ENCODE measurements at regions not wholly inside any gene's neighbourhood (a gene's known extent, or its start where the extent isn't known, plus 50 kb on each side); places are given as distances from the start of the nearest gene placed in this dataset.

DNA sequence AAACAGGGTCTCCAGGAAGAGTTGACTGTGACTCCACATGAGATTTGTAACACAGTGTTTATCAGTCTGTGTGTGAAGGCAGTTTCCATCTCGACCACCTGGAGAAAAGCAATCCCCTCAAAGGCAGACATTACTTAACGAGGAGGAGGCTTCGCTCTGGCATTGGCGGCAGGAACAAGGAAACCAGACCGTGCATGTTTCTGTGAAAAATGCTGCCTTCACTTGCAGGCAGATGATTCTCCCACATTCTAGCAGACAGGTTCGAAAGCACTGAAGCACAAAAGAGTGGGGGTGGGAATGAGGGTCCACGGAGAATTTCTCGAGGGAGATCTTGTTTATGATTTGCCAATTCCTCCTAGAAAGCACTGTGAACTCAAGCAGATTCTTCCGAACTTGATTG lies 414.0 kb downstream of the SLC4A3 start:
- TF ChIP-seq, protein P1, sequence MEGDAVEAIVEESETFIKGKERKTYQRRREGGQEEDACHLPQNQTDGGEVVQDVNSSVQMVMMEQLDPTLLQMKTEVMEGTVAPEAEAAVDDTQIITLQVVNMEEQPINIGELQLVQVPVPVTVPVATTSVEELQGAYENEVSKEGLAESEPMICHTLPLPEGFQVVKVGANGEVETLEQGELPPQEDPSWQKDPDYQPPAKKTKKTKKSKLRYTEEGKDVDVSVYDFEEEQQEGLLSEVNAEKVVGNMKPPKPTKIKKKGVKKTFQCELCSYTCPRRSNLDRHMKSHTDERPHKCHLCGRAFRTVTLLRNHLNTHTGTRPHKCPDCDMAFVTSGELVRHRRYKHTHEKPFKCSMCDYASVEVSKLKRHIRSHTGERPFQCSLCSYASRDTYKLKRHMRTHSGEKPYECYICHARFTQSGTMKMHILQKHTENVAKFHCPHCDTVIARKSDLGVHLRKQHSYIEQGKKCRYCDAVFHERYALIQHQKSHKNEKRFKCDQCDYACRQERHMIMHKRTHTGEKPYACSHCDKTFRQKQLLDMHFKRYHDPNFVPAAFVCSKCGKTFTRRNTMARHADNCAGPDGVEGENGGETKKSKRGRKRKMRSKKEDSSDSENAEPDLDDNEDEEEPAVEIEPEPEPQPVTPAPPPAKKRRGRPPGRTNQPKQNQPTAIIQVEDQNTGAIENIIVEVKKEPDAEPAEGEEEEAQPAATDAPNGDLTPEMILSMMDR (IDR thresholded peaks at IDR 0.05): no peak
- TF ChIP-seq EP300 (IDR thresholded peaks at IDR 0.05) (no peak), POLR2A (IDR thresholded peaks at IDR 0.05) (no peak)
